Vagina (tissue), 2 donors: ENCODE measurements at regions not wholly inside any gene's neighbourhood (a gene's known extent, or its start where the extent isn't known, plus 50 kb on each side); places are given as distances from the start of the nearest gene placed in this dataset.

Source experiments
- DNase-seq, 2 donors: peaks; one replicate each; pipeline ENCODE4 v3.0.0-alpha.2; 2017; ENCODE audit errors: extremely low spot score in 2 of 2
- H3K27ac ChIP-seq: fragments of 200-600 bp; sonication (generic); one replicate; pipeline ENCODE4 v1.5.1; 2019
- H3K27me3 ChIP-seq: fragments of 200-600 bp; sonication (generic); one replicate; pipeline ENCODE4 v1.5.1; 2019
- H3K36me3 ChIP-seq, 2 donors: fragments of 200-600 bp; sonication (generic); one replicate each; pipeline ENCODE4 v1.5.1; 2017 to 2019
- H3K4me1 ChIP-seq: fragments of 200-600 bp; sonication (generic); one replicate; pipeline ENCODE4 v1.5.1; 2019
- H3K4me3 ChIP-seq, 2 donors: fragments of 200-600 bp; sonication (generic); 1 replicate in 1 of 2; 2 replicates in 1 of 2; pipeline ENCODE4 v1.5.1; 2016 to 2019
- H3K9me3 ChIP-seq: fragments of 200-600 bp; sonication (generic); one replicate; pipeline ENCODE4 v1.5.1; 2019
- CTCF ChIP-seq, 3 experiments: fragments of 450-650 bp in 2 of 3; fragments of 200-600 bp in 1 of 3; sonication (generic) in 1 of 3; IDR thresholded peaks; one replicate each; pipeline ENCODE4 v1.5.1; 2017 to 2019; ENCODE audit warnings: antibody characterized with exemption in 3 of 3, mild to moderate bottlenecking in 2 of 3, moderate library complexity in 2 of 3
- POLR2A ChIP-seq, 2 donors: fragments of 450-650 bp; IDR thresholded peaks; one replicate each; pipeline ENCODE4 v1.6.1; 2017; ENCODE audit warnings: antibody characterized with exemption in 2 of 2, mild to moderate bottlenecking in 2 of 2, moderate library complexity in 2 of 2
- POLR2AphosphoS5 ChIP-seq, 2 donors: sonication (generic); formaldehyde crosslinking; IDR thresholded peaks; one replicate each; pipeline ENCODE4 v1.9.0; 2017; ENCODE audit warnings: antibody characterized with exemption in 2 of 2, mild to moderate bottlenecking in 2 of 2, low read depth in 1 of 2; ENCODE audit not compliant: insufficient read depth in 1 of 2
- intact Hi-C: fragments of 100-400 bp; cut with DNase I; formaldehyde crosslinking; loops from one replicate; pipeline ENCODE4 v1.15.1; 2023

GRCh38 chr18:41842886-41843285, 112.1 kb upstream of the PIK3C3 start:
- H3K4me3 ChIP-seq = no peak overlapping the region
- no peak overlapping the region for H3K27ac ChIP-seq
- no peaks in the 10 kb centered on the region for H3K36me3 ChIP-seq
- no peak for DNase-seq
- intact Hi-C loops = no loop called here
- no peaks in the 10 kb centered on the region for H3K4me1 ChIP-seq
- no peaks in the 10 kb centered on the region for H3K27me3 ChIP-seq
- no peaks in the 10 kb centered on the region for H3K9me3 ChIP-seq
- no peak for TF ChIP-seq CTCF (IDR thresholded peaks at IDR 0.05)
- TF ChIP-seq POLR2A (IDR thresholded peaks at IDR 0.05) = no peak
- no peak for TF ChIP-seq POLR2AphosphoS5 (IDR thresholded peaks at IDR 0.05; ENCODE audit: insufficient read depth in 1 of 2, low read depth in 1 of 2)

GRCh38 chr18:41829647-41830516, 125.2 kb upstream of the PIK3C3 start:
- no peaks in the 10 kb centered on the region for H3K36me3 ChIP-seq
- no peak overlapping the region for H3K4me3 ChIP-seq
- no peak overlapping the region for H3K27ac ChIP-seq
- TF ChIP-seq POLR2AphosphoS5 (IDR thresholded peaks at IDR 0.05; ENCODE audit: insufficient read depth in 1 of 2, low read depth in 1 of 2) = no peak
- no peak for DNase-seq
- H3K4me1 ChIP-seq = no peaks in the 10 kb centered on the region
- intact Hi-C loops = no loop called here
- no peaks in the 10 kb centered on the region for H3K9me3 ChIP-seq
- no peaks in the 10 kb centered on the region for H3K27me3 ChIP-seq

DNA sequence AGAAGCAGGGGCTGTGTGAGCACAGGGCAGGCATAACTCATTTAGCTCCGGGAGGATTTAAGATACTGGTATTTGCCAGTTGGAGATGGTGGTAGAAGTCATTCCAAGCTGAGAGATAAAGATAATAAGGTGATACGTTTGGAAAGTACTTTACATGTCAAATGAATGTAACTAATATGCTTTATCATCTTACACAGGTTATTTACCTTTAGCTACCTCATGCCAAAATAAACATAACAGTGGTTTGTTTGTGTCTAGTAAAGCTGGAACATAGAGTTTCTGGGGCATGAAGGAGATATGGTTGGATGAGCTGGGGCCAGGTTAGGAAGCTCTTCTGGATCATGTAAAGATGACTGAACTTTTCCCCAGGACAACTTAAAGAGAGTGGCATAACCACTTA, 126.9 kb upstream of the PIK3C3 start:
- TF ChIP-seq CTCF (IDR thresholded peaks at IDR 0.05) (no peak), POLR2AphosphoS5 (IDR thresholded peaks at IDR 0.05; ENCODE audit: insufficient read depth in 1 of 2, low read depth in 1 of 2) (no peak), POLR2A (IDR thresholded peaks at IDR 0.05) (no peak)
- no peak for DNase-seq
- intact Hi-C loops = no loop called here
- H3K27me3 ChIP-seq = no peaks in the 10 kb centered on the region
- H3K4me3 ChIP-seq = no peak overlapping the region
- no peak overlapping the region for H3K27ac ChIP-seq
- no peaks in the 10 kb centered on the region for H3K4me1 ChIP-seq
- no peaks in the 10 kb centered on the region for H3K9me3 ChIP-seq
- H3K36me3 ChIP-seq = no peaks in the 10 kb centered on the region

GRCh38 chr18:41820784-41821183, 134.2 kb upstream of the PIK3C3 start:
- intact Hi-C loops = no loop called here
- no peak for TF ChIP-seq CTCF (IDR thresholded peaks at IDR 0.05)
- no peak for TF ChIP-seq POLR2AphosphoS5 (IDR thresholded peaks at IDR 0.05; ENCODE audit: insufficient read depth in 1 of 2, low read depth in 1 of 2)
- no peak for TF ChIP-seq POLR2A (IDR thresholded peaks at IDR 0.05)
- H3K27ac ChIP-seq = no peak overlapping the region
- no peak for DNase-seq
- H3K27me3 ChIP-seq = no peaks in the 10 kb centered on the region
- H3K9me3 ChIP-seq = no peaks in the 10 kb centered on the region
- H3K4me3 ChIP-seq = no peak overlapping the region
- no peaks in the 10 kb centered on the region for H3K36me3 ChIP-seq
- H3K4me1 ChIP-seq = no peaks in the 10 kb centered on the region

DNA sequence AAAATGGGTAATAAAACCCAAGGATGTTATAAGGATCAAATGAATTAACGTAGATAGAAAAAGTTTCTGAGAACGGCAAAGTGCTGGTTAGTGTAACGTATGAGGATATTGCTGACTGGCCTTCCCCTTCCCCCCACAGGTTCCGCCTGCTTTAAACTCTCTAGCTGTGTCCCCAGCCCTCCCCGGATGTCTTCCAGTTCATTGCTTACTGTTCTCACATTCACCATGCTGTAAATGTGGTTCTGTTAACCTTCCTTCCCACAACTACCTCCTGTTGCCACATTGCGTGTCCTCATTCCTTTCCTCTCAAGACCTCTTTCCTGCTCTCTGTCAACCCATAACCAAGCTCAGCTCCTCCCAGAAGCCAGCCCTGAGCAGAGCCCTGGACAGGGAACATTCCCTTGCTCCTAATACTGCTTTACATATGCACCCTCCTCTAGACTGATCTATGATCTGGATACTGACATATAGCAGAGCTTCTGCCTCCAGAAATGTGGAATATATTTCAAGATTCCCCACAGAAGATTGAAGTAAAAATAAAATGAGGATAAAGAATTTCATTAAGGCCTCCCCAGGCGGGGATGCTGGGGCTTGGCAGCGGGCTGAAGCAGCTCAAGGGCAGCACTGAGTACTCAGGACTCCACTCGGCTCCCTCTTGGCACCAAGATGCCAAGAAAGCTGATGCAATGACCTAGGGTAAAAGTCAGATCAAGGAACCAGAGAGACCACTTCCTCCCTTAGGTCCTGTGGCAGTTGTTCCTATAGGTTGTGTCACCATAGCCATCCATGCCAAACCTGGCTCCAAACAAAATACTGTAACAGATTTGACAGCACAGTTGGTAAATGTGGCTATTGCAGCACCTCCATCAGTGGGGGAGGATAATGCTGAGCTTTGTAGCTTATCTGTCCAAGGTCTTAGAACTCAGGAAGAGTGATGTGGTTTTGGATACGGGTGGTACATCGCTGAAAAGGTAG, 136.4 kb upstream of the PIK3C3 start:
- Histone ChIP-seq H3K4me3 (no peak overlapping the region), H3K4me1 (no peaks in the 10 kb centered on the region), H3K9me3 (no peaks in the 10 kb centered on the region), H3K27ac (no peak overlapping the region), H3K36me3 (no peaks in the 10 kb centered on the region), H3K27me3 (no peaks in the 10 kb centered on the region)
- intact Hi-C loops = no loop called here
- no peak for DNase-seq
- no peak for TF ChIP-seq CTCF (IDR thresholded peaks at IDR 0.05)
- TF ChIP-seq POLR2A (IDR thresholded peaks at IDR 0.05) = no peak
- TF ChIP-seq POLR2AphosphoS5 (IDR thresholded peaks at IDR 0.05; ENCODE audit: insufficient read depth in 1 of 2, low read depth in 1 of 2) = no peak
